HCT116 (cell line): ENCODE measurements at regions not wholly inside any gene's neighbourhood (a gene's known extent, or its start where the extent isn't known, plus 50 kb on each side); places are given as distances from the start of the nearest gene placed in this dataset.

ENCODE experiments used
- ATAC-seq: fragments of 200-7000 bp; cut with Tn5 transposase; 2 replicates; pipeline ENCODE4 v1.9.1; 2020; ENCODE audit warnings: mild to moderate bottlenecking, moderate library complexity
- BruUV-seq: library from RNA; stranded (reverse); fragments of 400-500 nt; replicated peaks from 2 replicates; lab custom pipeline; 2021; lab: Mats Ljungman, UMichigan
- CTCF ChIA-PET: fragments of 300-600 bp; sonication (Branson Sonifier 250); formaldehyde crosslinking; loops from one replicate; lab custom pipeline; 2021; ENCODE audit warnings: antibody characterized with exemption; lab: Charles Lee
- POLR2A ChIA-PET: fragments of 300-600, 350-600 bp; sonication (Branson Sonifier 250); formaldehyde crosslinking; loops from one replicate; lab custom pipeline; 2021; ENCODE audit warnings: antibody characterized with exemption; lab: Charles Lee
- RAD21 ChIA-PET, 2 experiments: fragments of 300-600 bp; sonication (Branson Sonifier 250); formaldehyde crosslinking; loops; one replicate each; lab custom pipeline; 2023; ENCODE audit warnings: low total read pairs in 2 of 2; ENCODE audit not compliant: uncharacterized antibody in 2 of 2, unreplicated experiment in 2 of 2, low non-redundant PET in 1 of 2; lab: Charles Lee
- DNase-seq: peaks from one replicate; pipeline ENCODE4 v3.0.0-alpha.2; 2010; ENCODE audit warnings: low read depth, low spot score
- H2AFZ ChIP-seq: fragments of 200-600 bp; shearing (Covaris generic), sonication (generic); 2 replicates; pipeline ENCODE4 v1.6.1; 2017; ENCODE audit warnings: low read depth, mixed run types, mixed read lengths, antibody characterized with exemption, low read length; ENCODE audit not compliant: poor library complexity, severe bottlenecking
- H3K27ac ChIP-seq: 2 replicates; pipeline ENCODE4 v1.5.1; 2012; ENCODE audit warnings: low read depth, low read length
- H3K27me3 ChIP-seq: fragments of 200-600 bp; sonication (generic); 2 replicates; pipeline ENCODE4 v1.6.1; 2016; ENCODE audit warnings: mixed run types, low read length, mixed read lengths; ENCODE audit not compliant: insufficient read depth
- H3K36me3 ChIP-seq, 2 experiments: fragments of 200-500 bp in 1 of 2; fragments of 200-600 bp in 1 of 2; sonication (Bioruptor generic) in 1 of 2; sonication (generic) in 1 of 2; 2 replicates each; pipeline versions ENCODE4 v1.5.1 to v1.6.1; 2014 to 2016; ENCODE audit warnings: low read length in 2 of 2, inconsistent platforms in 1 of 2, mixed read lengths in 1 of 2, mixed run types in 1 of 2; ENCODE audit not compliant: insufficient read depth in 2 of 2, control insufficient read depth in 1 of 2
- H3K4me1 ChIP-seq, 2 experiments: fragments of 200-600 bp in 1 of 2; sonication (generic) in 1 of 2; 2 replicates each; pipeline versions ENCODE4 v1.5.1 to v1.6.1; 2012 to 2017; ENCODE audit warnings: low read length in 2 of 2, inconsistent platforms in 1 of 2, mild to moderate bottlenecking in 1 of 2, mixed read lengths in 1 of 2, mixed run types in 1 of 2, moderate library complexity in 1 of 2; ENCODE audit not compliant: insufficient read depth in 2 of 2, control insufficient read depth in 1 of 2
- H3K4me2 ChIP-seq: fragments of 200-600 bp; sonication (generic); 2 replicates; pipeline ENCODE4 v1.6.1; 2017; ENCODE audit warnings: mixed run types, low read length, mixed read lengths
- H3K4me3 ChIP-seq, 2 experiments: fragments of 200-600 bp in 1 of 2; sonication (generic) in 1 of 2; replicated peaks in 1 of 2; 2 replicates each; pipeline ENCODE4 v1.5.1; 2011 to 2016; ENCODE audit warnings: low read length in 2 of 2, control low read depth in 1 of 2, low read depth in 1 of 2, mild to moderate bottlenecking in 1 of 2, mixed read lengths in 1 of 2, mixed run types in 1 of 2
- H3K79me2 ChIP-seq: fragments of 200-600 bp; sonication (generic); 2 replicates; pipeline ENCODE4 v1.6.1; 2017; ENCODE audit warnings: mild to moderate bottlenecking, mixed run types, low read length, moderate library complexity, mixed read lengths; ENCODE audit not compliant: insufficient read depth
- H3K9ac ChIP-seq: fragments of 200-600 bp; sonication (generic); 2 replicates; pipeline ENCODE4 v1.6.1; 2016; ENCODE audit warnings: low read length, mixed read lengths
- H3K9me2 ChIP-seq: fragments of 200-600 bp; sonication (generic), shearing (Covaris generic); 2 replicates; pipeline ENCODE4 v1.6.1; 2017; ENCODE audit warnings: mixed run types, mild to moderate bottlenecking, moderate library complexity; ENCODE audit not compliant: insufficient read depth
- H3K9me3 ChIP-seq, 2 experiments: fragments of 200-500 bp in 1 of 2; fragments of 200-600 bp in 1 of 2; sonication (Bioruptor generic) in 1 of 2; sonication (generic) in 1 of 2; 2 replicates each; pipeline ENCODE4 v1.6.1; 2014 to 2017; ENCODE audit warnings: low read length in 2 of 2, mixed read lengths in 2 of 2, inconsistent platforms in 1 of 2, low read depth in 1 of 2, mild to moderate bottlenecking in 1 of 2, mixed run types in 1 of 2, moderate library complexity in 1 of 2; ENCODE audit not compliant: control insufficient read depth in 1 of 2, insufficient read depth in 1 of 2
- H4K20me1 ChIP-seq: fragments of 200-600 bp; sonication (generic), shearing (Covaris generic); 2 replicates; pipeline ENCODE4 v1.6.1; 2017; ENCODE audit warnings: mixed run types, mild to moderate bottlenecking, moderate library complexity; ENCODE audit not compliant: insufficient read depth
- ATF3 ChIP-seq: IDR thresholded peaks from 2 replicates; pipeline ENCODE4 v1.6.1; 2012
- EGR1 ChIP-seq: IDR thresholded peaks from 2 replicates; pipeline ENCODE4 v1.6.1; 2012; ENCODE audit warnings: low read depth
- ELF1 ChIP-seq: IDR thresholded peaks from 2 replicates; pipeline ENCODE4 v1.6.1; 2012; ENCODE audit warnings: low read depth, borderline replicate concordance
- EZH2 ChIP-seq: fragments of 200-600 bp; sonication (generic); IDR thresholded peaks from 2 replicates; pipeline ENCODE4 v1.6.1; 2017; ENCODE audit warnings: antibody characterized with exemption, mixed run types
- EZH2phosphoT487 ChIP-seq: fragments of 200-600 bp; IDR thresholded peaks from 2 replicates; pipeline ENCODE4 v1.6.1; 2018; ENCODE audit warnings: antibody characterized with exemption, borderline replicate concordance
- FOSL1 ChIP-seq: IDR thresholded peaks from 2 replicates; pipeline ENCODE4 v1.6.1; 2012; ENCODE audit warnings: low read depth
- MAX ChIP-seq: IDR thresholded peaks from 2 replicates; pipeline ENCODE4 v1.6.1; 2012
- POLR2AphosphoS5 ChIP-seq: IDR thresholded peaks from 2 replicates; pipeline ENCODE4 v1.6.1; 2011; ENCODE audit warnings: mild to moderate bottlenecking, low read depth, low read length, moderate library complexity
- SIN3A ChIP-seq: IDR thresholded peaks from 2 replicates; pipeline ENCODE4 v1.6.1; 2012; ENCODE audit warnings: low read depth
- SP1 ChIP-seq: IDR thresholded peaks from 2 replicates; pipeline ENCODE4 v1.6.1; 2012; ENCODE audit warnings: low read depth
- TCF7L2 ChIP-seq: IDR thresholded peaks from 2 replicates; pipeline ENCODE4 v1.7.0; 2011; ENCODE audit warnings: borderline replicate concordance, inconsistent platforms; ENCODE audit not compliant: insufficient read depth, insufficient read length; ENCODE audit errors: extremely low read depth
- ZFX ChIP-seq: fragments of 450-650 bp; IDR thresholded peaks from 2 replicates; pipeline ENCODE4 v1.6.1; 2017
- ZNF274 ChIP-seq: fragments of 200-500 bp; sonication (Bioruptor generic); IDR thresholded peaks from 2 replicates; pipeline ENCODE4 v1.6.1; 2014; ENCODE audit warnings: mild to moderate bottlenecking, low read depth, low read length, inconsistent platforms
- intact Hi-C: fragments of 100-400 bp; cut with micrococcal nuclease; formaldehyde crosslinking; loops from 2 replicates; pipeline ENCODE4 v1.10.0; 2022

GRCh38 chr7:80403686-80404241 is 108.1 kb downstream of the GNAT3 start:
- Histone ChIP-seq H3K27me3 (no peaks in the 10 kb centered on the region), H2AFZ (no peak overlapping the region), H3K4me3 (no peak overlapping the region), H3K9me3 (no peaks in the 10 kb centered on the region), H3K9me2 (no peaks in the 10 kb centered on the region), H3K4me1 (peaks cover 0 to 5% of the 10 kb centered on the region in 2 experiments; a peak in 1 of 4 replicates), H3K4me2 (no peak overlapping the region), H3K79me2 (no peaks in the 10 kb centered on the region), H3K36me3 (no peaks in the 10 kb centered on the region), H4K20me1 (no peaks in the 10 kb centered on the region), H3K27ac (no peak overlapping the region), H3K9ac (no peak overlapping the region)
- ChIA-PET RAD21 (no interaction called here), CTCF (no interaction called here), POLR2A (no interaction called here)
- no TSS peak for BruUV-seq
- ATAC-seq (no peak), DNase-seq (no peak)
- TF ChIP-seq SP1 (no peak), ZFX (no peak), POLR2AphosphoS5 (no peak), EZH2phosphoT487 (no peak), MAX (no peak), EZH2 (no peak), ELF1 (no peak), SIN3A (no peak), ATF3 (no peak), FOSL1 (no peak), ZNF274 (no peak), TCF7L2 (no peak), EGR1 (no peak)
- intact Hi-C loops = no loop called here
